ENCODE measurements at regions not wholly inside any gene's neighbourhood (a gene's known extent, or its start where the extent isn't known, plus 50 kb on each side); places are given as distances from the start of the nearest gene placed in this dataset.

- no peak for FAIRE-seq
- Histone ChIP-seq H3K79me2 (ENCODE audit: control insufficient read depth, insufficient read depth, low read length) (no peaks in the 10 kb centered on the region), H3K36me3 (ENCODE audit: control insufficient read depth, insufficient read depth, low read length) (no peaks in the 10 kb centered on the region), H3K9me3 (replicated peaks; ENCODE audit: control insufficient read depth, insufficient read depth, low read depth, low read length) (peaks cover 2% of the 10 kb centered on the region; the same call in 1 of the 2 replicates), H3K9me1 (ENCODE audit: control insufficient read depth, insufficient read depth, low read length) (no peaks in the 10 kb centered on the region), H3K4me1 (replicated peaks in 1 of 2; ENCODE audit: control insufficient read depth in 2 of 2, insufficient read depth in 2 of 2, low read length in 2 of 2) (no peaks in the 10 kb centered on the region), H3K4me3 (no peak overlapping the region), H2AFZ (ENCODE audit: low read depth, low read length) (no peak overlapping the region), H3K9ac (ENCODE audit: insufficient read depth in 1 of 2, low read depth in 2 of 2, low read length in 2 of 2) (no peak overlapping the region), H4K20me1 (replicated peaks; ENCODE audit: control insufficient read depth, insufficient read depth, low read length) (no peaks in the 10 kb centered on the region), H3K27ac (ENCODE audit: extremely low read depth, low read depth, low read length) (no peak overlapping the region), H3K27me3 (ENCODE audit: control insufficient read depth in 2 of 2, insufficient read depth in 2 of 2, low read length in 2 of 2) (no peaks in the 10 kb centered on the region), H3K4me2 (ENCODE audit: insufficient read depth, low read length) (no peak overlapping the region)
- TF ChIP-seq, protein P1, sequence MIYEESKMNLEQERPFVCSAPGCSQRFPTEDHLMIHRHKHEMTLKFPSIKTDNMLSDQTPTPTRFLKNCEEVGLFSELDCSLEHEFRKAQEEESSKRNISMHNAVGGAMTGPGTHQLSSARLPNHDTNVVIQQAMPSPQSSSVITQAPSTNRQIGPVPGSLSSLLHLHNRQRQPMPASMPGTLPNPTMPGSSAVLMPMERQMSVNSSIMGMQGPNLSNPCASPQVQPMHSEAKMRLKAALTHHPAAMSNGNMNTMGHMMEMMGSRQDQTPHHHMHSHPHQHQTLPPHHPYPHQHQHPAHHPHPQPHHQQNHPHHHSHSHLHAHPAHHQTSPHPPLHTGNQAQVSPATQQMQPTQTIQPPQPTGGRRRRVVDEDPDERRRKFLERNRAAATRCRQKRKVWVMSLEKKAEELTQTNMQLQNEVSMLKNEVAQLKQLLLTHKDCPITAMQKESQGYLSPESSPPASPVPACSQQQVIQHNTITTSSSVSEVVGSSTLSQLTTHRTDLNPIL (CRISPR knock-in tag; IDR thresholded peaks at IDR 0.05) = no peak
- TF ChIP-seq FOXJ2 (tag; IDR thresholded peaks at IDR 0.05) (no peak), CAMTA2 (CRISPR knock-in tag; conservative IDR thresholded peaks at IDR 0.05) (no peak), HES1 (IDR thresholded peaks at IDR 0.05; ENCODE audit: low read depth) (no peak), THRA (IDR thresholded peaks at IDR 0.05) (no peak), CCAR2 (IDR thresholded peaks at IDR 0.05; ENCODE audit: low read depth, low read length) (no peak), ARNT (IDR thresholded peaks at IDR 0.05) (no peak), CBX8 (IDR thresholded peaks at IDR 0.05; ENCODE audit: borderline replicate concordance, extremely low read depth, low read depth, low read length, poor library complexity, severe bottlenecking) (no peak), ZKSCAN8 (CRISPR knock-in tag; IDR thresholded peaks at IDR 0.05) (no peak), RUNX1 (IDR thresholded peaks at IDR 0.05; ENCODE audit: low read depth) (no peak), HNRNPH1 (optimal IDR thresholded peaks at IDR 0.05; ENCODE audit: low read depth, low read length) (no peak)
- ATAC-seq = no peak
- DNase-seq (ENCODE audit: extremely low read depth in 1 of 4, low spot score in 3 of 4) = no peak
- BruUV-seq (replicated peaks) = no TSS peak
- WGBS (ENCODE audit: insufficient coverage, low coverage, missing lambda C conversion rate) = 25% methylated on average over 1 of the region's 1 CpG
- ChIA-PET CTCF (ENCODE audit: low intra/inter-chr PET ratio) (no interaction called here), POLR2A (no interaction called here)
- intact Hi-C loops (cut with micrococcal nuclease) = no loop called here
- in situ Hi-C loops (cut with MboI) = no loop called here
These were observed 498.9 kb downstream of the GLUD2 start for GRCh38 chrX:121546317-121546716.

Measured in K562 (cell line).